EH (cell line): ENCODE measurements at regions not wholly inside any gene's neighbourhood (a gene's known extent, or its start where the extent isn't known, plus 50 kb on each side); places are given as distances from the start of the nearest gene placed in this dataset.
"Not testable (repeated sequence)": the region's sequence is repeated elsewhere in the genome, so short reads cannot be mapped to it uniquely, and the experiment has no call there.

Experiments used
- DNase-seq: peaks from one replicate; pipeline ENCODE4 v3.0.0-alpha.2; 2015; ENCODE audit warnings: low read depth

DNA sequence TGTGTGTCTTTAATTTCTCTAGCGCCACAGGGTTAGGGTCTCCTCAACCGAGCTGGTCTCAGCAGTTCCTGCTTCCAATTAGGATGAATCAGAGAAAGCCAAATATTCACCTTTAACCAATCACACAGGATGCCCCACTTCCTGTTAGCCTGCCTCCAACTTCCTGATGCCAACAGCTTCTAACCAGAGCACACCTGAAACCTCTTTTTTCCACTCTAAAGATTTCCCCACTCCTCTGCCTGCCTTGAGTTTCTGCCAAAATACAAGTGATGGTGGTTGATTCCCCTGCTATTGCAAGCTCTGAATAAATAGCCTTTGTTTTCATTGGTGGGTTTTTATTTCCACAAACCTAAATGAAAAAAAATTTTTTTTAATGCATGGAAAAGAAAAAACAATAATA is 144.7 kb upstream of the UST start:
- DNase-seq, result no peak

DNA sequence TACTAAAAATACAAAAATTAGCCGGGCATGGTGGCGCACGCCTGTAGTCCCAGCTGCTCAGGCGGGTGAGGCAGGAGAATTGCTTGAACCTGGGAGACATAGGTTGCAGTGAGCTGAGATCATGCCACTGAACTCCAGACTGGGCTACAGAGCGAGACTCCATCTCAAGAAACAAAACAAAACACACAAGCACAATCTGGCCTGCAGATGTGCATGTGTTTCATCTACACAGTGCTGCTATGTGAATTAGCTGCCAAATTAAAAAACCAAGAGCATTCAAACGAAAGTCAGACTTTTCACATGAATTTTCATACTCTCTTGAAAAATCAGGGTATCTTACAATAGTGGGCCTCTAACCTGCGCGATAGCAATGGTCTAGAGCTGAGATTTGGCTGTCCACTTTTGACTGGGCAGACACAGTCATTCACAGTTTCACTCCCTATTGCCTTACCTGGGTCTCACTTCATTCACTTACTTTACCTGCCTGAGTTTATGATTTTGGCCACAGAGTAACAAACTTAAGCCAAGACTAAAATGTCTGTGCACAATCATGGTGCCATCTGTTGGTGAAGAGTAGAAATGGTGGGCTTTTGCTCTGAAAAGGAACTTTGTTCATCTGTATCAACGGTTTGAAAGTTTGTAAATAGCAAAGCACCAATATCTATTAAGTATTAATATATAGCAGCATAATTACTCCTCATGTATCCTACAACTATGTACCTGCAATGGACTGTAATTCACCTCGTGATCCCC is 138.5 kb upstream of the UST start:
- peak; percentile 25 for DNase-seq

- peak; percentile 84 for DNase-seq
Measured at GRCh38 chr6:148611213-148611612, 135.6 kb upstream of the UST start.

DNA sequence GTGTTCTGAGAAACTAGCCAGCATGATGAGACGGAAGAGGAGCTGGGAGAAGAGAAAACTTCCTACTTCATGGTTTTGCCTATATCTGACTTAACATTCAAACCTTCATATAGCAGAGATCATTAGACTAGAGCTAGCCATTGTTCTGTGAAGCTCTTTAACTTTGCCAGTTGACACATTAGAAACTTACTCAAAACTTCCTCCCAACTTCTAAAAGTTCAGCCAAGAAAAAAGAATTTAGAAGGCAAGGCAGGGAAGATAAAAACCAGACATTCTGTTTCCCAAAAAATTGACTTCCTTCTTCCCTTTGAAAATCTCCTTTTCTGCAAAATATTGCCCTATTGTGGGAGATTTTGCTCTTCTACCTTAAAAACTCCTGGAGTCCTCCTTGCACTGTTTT is 134.8 kb upstream of the UST start:
- DNase-seq, result no peak

GRCh38 chr6:148614602-148615001 is 132.2 kb upstream of the UST start:
- no peak for DNase-seq

- no peak for DNase-seq
Measured at GRCh38 chr6:148616841-148617240, 130.0 kb upstream of the UST start.

DNA sequence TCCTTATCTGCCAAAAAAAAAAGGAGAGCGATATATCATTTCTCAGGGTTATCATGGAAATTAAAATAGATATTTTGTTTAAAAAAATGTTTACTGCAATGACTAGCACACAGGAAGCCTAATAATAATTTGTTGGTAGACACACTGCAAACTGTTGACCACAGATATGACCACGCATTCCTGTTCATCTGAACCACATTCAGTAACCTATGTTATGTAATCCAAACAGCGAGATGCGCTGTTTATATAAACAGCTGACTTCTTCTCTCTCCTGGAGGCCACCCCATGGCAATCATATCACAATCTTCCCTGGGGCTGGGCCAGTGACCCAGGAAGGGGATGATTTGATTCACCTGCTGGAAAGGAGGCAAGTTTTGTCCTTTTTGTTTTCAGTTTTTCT is 129.3 kb upstream of the UST start:
- DNase-seq, result peak; percentile 55

GRCh38 chr6:148619891-148620290 is 126.9 kb upstream of the UST start:
- no peak for DNase-seq

DNA sequence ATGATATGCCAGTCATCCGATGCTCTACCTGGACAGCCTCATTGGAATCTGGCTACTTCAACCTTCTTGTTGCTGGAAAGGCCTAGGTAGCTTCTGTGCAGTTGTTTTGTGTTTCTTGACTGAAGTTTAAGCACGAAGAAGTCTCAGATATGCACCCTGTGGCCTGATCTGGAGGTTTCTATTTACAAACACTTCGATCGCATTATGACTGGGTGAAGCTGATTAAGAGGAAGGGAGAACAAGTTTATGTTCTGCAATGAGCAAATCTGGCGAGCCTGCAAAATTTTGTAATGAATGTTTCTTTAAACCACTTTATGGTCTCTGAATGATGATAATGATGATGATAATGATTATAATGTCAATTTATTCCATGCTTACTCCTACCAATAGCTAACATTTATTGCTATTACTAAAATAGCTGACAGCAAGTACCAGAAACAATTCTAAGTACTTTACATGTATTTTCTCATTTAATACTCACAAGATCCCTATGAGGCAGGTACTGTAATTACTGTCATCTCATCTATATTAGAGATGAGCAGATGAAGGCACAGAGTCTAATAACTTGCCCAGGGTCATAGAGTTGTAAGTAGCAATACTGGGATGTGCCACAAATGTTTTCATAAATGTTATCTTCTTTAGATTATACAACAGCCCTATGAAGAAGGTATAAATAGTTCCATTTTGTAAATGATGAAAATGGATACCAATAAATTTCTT is 126.1 kb upstream of the UST start:
- DNase-seq, result no peak

GRCh38 chr6:148625609-148626008 is 121.2 kb upstream of the UST start:
- no peak for DNase-seq

DNA sequence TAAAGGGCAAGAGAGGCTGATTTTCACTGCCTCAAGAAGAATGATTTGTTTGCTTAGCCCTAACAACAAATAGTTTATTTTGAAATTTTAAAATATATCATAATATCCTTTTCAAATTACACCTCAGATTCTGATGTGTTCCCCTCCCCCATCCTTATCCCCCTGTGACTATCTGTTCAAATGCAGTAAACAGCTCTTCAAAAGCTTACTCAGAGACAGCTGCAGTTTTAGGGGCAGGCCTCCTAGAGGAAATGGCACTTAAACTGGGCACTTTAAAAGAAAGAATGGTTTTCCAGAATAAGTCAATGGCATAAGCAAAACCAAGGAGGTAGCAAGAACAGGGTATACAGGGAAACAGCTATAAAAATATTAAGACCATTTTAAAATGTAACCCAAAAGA is 118.6 kb upstream of the UST start:
- DNase-seq, result no peak

DNA sequence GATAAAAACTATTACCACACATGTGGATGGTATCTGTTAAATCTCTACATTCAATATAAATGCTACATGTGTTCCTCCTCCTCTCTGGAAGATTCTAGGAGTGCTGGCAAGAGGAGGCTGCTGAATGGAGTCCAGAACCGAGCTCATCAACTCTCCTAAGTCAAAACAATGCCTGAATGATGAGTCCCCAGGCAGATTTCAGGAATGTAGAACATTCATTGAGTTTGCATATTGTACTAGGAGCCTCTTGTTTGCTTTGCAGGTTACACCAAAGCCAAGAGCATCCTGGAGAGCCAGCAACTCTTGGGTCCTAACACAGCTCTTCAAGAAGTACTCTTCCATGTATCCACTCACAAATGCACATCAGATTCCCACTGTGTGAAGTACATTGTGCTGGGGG is 117.6 kb upstream of the UST start:
- peak; percentile 29 for DNase-seq

DNA sequence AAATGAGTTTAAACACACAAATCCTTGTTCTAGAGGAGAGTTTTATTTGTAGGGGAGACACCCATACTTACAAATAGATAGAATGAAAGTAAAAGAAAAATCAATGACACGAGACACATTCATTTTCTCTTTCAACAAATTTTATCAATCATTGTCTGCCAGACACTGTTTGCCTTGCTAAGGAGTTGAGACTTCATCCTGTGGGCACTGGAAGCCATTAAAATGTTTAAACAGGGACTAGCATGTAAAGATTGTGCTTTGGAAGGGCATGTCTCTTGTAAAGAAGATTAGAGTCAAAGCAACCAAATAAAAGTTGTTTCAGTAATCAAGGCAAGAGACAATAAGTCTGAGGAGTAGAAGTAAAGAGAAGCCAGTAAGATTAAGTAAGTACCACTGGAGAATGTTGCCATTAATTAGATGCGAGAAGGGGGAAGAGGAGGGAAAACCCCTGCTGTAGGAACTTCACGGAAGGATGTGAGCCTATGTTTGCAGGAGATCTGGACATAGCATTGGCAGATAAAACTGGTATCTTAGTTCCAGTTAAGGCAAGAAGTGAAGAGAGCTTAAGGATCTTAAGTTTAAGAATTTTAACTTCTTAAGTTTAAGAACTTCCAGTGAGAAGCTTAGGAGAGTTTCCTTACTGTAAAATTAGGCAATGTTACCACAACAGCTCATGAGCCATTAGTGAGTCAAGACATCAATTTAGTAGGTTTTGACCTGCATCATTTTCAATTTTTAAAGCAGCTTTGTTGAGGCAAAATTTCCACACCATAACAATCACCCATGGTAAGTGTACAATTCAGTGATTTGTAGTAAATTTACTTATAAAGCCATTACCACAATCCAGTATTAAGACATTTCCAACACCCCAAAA is 117.0 kb upstream of the UST start:
- no peak for DNase-seq

DNA sequence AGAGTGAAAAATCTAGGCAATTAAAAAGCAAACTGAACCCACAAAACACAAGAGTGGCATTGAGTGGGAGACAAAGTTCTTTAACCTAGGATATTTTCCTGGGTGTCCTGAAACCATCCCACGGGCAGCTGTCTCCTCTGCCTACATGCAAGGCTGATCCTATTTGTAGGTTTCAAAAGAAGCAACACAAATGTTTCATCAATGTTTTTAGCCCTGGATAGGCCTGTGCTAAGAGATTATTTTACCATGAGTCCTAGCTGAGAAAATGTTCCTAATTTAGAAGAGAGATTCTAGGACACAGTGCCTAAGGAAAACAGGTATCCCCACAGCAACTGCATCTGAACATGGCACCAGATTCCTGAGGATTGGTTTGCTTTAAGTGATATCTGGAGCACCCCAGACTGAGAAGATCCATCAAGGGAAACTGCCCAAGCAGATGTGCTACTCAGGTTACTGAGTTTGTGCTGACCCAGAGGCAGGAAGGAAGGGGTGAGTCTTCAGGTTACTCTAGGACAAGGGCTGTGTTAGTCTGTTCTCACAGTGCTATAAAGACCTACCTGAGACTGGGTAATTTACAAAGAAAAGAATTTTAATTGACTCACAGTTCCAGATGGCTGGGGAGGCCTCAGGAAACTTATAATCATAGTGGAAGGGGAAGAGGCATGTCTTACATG is 111.6 kb upstream of the UST start:
- no peak for DNase-seq

- DNase-seq, result peak; percentile 29
Measured at GRCh38 chr6:148641836-148642235, 105.0 kb upstream of the UST start.

- not testable (repeated sequence) for DNase-seq
Measured at GRCh38 chr6:148643208-148643607, 103.6 kb upstream of the UST start.

DNA sequence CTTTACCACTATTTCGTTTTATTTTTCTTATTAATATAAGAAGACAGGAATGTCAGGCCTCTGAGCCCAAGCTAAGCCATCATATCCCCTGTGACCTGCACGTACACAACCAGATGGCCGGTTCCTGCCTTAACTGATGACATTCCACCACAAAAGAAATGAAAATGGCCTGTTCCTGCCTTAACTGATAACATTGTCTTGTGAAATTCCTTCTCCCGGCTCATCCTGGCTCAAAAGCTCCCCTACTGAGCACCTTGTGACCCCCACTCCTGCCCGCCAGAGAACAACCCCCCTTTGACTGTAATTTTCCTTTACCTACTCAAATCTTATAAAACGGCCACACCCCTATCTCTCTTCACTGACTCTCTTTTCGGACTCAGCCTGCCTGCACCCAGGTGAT is 101.8 kb upstream of the UST start:
- DNase-seq, result not testable (repeated sequence)

- no peak for DNase-seq
Measured at GRCh38 chr6:148648754-148649453, 97.9 kb upstream of the UST start.

- no peak for DNase-seq
Measured at GRCh38 chr6:148649454-148649963, 97.3 kb upstream of the UST start.

DNA sequence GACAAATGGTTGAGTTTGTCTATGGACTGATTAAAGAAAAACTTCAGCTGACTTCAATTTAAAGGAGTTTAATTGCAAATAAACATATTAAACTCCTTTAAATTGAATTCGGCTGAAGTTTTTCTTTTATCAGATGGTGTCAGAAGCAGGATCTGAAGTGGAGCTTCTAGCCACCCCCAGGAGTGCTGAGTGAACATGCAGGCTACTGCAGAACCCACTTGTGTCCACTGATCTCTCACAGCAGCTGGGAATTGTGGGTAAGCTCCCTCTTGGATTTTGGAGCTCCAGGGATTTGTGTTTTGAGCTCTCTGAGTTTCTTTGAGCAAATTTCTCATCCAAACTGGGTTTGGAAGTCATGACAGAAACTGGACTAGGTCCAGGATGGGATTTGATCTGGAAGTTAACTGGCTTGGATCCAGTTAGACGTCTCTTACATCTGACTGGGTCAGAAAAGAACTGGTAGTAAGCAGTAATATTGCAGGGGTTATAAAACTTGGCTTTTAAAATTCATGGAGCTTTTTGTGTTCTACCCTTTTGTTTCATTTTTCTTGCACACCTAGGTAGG is 95.8 kb upstream of the UST start:
- no peak for DNase-seq

GRCh38 chr6:148652205-148652604 is 94.6 kb upstream of the UST start:
- DNase-seq, result no peak
